Activated T-cell treated with anti-CD3 and anti-CD28 coated beads for 48 hours (primary cell): ENCODE measurements at regions not wholly inside any gene's neighbourhood (a gene's known extent, or its start where the extent isn't known, plus 50 kb on each side); places are given as distances from the start of the nearest gene placed in this dataset.

Experiments
- DNase-seq: peaks from one replicate; pipeline ENCODE4 v3.0.0-alpha.2; 2020; ENCODE audit warnings: low read depth

DNA sequence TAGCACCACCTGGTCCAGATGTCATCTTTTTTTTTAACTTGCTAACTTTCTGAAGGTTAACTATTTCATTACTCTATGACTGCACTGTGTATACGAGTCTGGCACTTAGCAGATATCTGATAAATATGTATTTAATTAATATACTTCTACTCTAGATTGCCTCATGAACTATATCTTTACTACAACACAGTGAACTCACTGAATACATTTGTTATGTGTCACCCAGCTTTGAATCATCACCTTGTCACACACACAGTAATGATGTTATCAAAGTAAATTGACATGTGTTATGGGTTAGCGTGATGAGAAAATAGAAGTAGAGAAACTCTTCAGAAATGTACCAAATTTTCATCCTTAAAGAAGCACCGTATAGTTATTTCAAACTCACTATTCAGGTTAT, 419.3 kb upstream of the ADGRL3 start:
- no peak for DNase-seq

DNA sequence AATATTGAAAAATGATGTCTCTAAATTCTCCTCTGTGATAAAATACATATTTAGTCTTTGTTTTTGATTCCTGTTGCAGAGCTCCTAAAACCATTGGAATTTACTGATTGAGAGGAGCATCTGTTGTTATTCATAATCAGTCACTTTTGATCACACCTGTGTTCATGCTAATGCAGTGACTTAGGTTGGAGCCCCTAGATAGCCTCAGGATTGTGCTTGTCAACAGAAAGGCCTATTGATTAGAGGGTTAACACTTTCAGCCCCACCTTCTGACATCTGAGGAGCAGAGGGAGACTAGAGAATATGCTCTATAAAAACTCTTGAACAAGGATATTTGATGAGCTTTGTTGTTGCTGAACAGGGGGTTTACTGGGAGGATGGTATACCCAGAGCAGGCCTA, 409.5 kb upstream of the ADGRL3 start:
- DNase-seq = no peak

DNA sequence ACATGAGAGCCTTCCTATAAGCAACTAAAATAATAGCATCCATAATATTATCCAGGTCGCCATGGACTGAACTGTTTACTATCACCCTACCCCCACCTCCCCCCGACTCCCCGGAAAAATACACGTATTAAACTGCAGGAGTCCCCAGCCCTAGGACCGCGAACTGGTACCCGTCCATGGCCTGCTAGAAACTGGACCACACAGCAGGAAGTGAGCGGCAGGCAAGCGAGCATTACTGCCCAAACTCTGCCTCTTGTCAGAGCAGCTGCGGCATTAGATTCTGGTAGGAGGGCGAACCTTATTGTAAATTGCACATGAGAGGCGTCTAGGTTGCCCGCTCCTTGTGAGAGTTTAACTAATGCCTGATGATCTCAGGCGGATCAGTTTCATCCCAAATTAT, 405.8 kb upstream of the ADGRL3 start:
- no peak for DNase-seq

DNA sequence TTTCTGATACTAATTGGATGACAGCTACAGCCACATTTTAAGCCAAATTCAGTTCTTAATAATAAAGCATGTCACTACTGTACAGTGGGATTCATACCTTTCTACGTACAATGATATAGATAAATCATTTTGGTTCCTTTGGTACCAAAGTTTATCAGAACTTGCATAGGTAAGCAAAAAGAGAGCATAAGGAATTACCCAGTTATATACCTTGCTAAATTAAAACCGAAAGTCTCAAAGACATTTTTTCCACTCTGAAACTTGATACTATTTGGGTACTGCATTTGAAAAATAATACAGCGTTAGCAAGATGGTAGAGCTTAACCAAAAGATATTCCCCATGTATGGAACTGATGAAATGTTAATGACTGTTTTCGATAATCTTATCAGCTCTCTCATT, 400.9 kb upstream of the ADGRL3 start:
- DNase-seq = no peak

DNA sequence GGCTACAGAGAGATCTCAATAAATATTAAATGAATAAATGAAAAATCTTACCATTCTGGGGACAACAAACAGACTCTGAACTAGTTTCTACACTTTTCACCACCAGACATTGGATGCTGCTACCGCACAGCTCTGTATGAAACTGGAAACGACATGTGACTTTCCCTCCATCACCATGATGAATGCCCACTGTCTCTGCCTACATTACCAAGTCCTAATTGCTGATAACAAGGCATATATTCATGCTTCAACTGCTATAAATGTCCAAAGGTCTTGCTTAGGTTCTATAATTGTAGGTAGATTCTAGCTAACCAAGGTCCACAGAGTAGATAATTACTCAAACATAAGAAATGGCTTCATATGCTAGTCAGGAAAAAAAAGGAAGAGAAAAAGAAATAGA, 399.4 kb upstream of the ADGRL3 start:
- DNase-seq = no peak

DNA sequence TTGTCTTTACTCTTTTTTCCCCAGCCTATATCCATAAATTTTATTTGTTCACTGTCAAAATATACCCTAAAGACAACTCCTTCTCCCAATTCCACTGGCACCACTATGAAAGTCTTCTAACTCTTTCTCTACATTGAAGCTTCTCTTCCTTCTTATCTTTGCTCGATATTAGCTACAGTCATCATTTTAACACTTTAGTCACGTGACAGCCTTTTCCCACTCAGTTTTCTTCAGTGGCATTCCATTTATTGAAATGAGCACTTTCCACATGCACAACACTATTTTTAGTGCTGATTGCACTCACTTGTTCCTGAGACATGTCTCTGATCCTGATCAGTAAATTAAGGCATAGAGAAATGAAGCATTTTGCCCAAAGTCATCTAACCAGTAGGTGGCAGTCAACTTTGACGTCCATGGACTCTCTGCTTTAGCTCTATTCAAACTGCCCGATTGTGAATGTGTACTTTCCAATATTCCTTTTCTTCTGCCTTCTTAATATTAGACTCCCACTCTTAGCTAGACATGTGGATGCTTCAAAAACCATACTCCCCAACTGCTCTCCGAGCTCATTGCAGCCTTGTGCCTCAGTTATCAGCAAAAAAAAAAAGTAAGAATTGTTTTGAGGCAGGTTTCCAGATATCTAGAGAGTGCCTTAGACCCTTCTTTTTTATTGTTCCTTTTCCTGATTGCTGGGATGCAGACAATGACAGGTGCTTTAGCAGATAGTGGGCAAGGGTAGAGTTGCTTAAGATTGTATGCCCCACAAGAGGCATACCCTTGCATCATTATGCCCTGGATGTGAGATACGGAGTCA, 394.4 kb upstream of the ADGRL3 start:
- no peak for DNase-seq

DNA sequence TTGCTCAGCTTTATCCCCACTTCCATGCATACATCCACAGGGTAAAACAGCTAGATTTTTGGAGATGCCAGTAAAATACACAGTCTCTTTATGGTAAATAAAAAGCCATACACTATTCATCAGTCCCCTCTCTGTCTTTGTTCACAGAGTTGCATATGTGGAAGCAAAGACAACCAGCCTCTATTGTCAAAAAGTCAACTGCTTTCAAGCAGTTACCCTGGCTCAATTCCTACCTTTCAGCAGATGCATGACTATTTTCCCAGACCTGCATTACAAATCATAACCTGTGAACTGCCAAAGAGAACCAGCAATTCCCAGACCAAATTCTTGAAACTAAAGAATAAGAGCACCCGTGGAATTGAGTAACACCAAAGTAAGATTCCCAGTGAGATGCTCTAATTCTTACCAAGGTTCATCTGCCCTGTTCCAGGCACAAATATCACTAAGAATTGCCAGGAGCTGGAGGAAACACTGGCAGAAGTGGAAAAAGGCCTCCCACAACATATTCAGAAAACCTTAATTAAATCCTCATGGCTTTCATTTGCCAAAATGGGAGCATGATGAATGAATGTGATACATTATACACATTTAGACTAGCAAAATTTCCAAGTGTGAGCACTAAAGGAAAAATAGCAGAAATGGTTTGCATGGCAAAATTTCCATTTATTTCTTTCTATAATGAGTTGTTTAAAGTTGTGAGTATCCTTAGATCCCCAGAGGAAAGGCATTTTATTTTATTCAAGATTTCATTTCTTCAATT, 391.2 kb upstream of the ADGRL3 start:
- DNase-seq = no peak

- DNase-seq = no peak
These were observed 390.7 kb upstream of the ADGRL3 start for GRCh38 chr4:60809486-60809800.

GRCh38 chr4:60812811-60813210, 387.3 kb upstream of the ADGRL3 start:
- no peak for DNase-seq

- DNase-seq = no peak
These were observed 385.6 kb upstream of the ADGRL3 start for GRCh38 chr4:60814549-60814948.

GRCh38 chr4:60817609-60818008, 382.5 kb upstream of the ADGRL3 start:
- DNase-seq = no peak

DNA sequence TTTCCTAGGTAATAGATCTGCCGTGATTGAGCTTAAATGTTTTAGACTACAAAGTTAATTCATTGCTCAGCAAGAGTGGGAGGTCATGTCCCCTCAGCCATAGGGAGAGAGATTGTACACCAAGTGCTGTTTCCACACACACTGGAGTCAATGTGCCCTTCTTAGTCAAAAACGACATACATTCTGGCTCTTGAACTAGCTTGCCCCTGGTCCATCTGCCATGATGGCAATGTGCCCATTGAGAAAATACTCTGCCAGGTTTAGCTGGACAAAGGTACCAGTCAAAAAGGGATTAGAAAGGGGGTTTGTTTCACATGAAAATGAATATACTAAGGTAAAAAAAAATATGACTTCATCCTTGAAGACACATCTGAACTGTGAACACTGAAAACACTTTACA, 377.1 kb upstream of the ADGRL3 start:
- DNase-seq = no peak

GRCh38 chr4:60840020-60840419, 360.1 kb upstream of the ADGRL3 start:
- DNase-seq = no peak

DNA sequence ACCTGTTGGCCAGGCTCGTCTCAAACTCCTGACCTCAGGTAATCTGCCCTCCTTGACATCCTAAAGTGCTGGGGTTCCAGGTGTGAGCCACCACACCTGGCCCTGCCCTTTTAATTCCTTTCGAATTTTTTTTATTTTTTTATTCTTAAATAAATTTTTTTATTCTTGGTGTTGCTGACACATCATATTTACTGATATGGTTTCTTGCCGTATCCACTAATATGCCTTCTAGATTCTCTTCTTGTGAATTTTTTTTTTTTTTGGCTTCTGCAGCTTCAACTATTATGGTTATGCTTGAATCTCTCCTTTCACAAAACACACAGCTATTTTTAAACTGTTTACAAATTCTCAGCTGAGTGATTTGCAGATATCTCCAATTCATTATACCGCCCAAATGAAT, 353.4 kb upstream of the ADGRL3 start:
- DNase-seq = no peak

- DNase-seq = no peak
These were observed 352.5 kb upstream of the ADGRL3 start for GRCh38 chr4:60847614-60848013.

DNA sequence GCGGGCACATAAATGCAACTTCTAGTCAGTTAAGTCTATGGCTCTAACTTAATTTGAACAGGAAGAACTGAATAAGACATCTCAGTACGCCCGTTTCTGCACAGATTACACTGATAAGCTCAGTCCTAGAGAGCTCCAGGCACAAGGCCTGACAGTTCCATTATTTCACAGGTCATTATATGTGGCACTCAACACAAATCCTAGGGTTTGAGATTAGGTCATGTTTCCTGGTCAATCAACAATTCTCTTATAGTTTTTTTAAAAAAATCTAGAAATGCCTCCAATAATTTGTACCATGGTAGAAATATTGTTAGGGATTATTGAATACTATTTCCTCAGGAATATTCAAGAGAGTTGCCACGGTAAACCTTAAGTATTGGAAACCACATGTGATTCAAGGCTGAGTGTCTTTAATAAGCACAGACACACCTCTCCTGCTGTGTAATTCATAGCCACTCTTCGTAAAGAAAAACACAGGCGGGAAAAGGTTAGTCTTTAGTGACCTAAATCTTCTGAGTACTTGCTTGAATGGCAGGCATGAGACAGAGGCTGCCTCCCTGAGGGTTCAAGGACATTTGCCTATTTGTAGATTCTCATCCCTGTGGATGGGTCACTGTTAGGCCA, 342.9 kb upstream of the ADGRL3 start:
- no peak for DNase-seq

GRCh38 chr4:60863442-60863841, 336.7 kb upstream of the ADGRL3 start:
- DNase-seq = no peak

DNA sequence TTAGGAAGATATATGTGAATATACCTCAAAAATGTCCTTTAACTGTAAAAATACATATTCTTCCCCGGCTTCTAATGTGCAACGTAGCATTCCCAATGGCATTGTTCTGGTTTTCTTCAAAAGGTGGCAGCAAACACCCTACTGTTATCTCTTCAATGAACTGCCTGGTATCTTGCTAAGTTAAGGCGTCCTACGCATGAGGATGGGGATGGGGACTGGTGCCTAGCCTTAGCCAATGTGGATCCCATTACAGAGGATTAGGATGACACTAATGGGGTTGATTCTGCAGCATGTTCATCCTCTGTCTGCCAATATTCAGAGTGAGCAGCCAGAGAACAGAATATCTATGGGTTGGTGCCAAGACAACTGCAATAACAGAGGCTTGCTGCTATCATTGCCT, 334.9 kb upstream of the ADGRL3 start:
- no peak for DNase-seq

GRCh38 chr4:60868232-60868960, 331.7 kb upstream of the ADGRL3 start:
- DNase-seq = no peak

- no peak for DNase-seq
These were observed 320.9 kb upstream of the ADGRL3 start for GRCh38 chr4:60879135-60879701.

GRCh38 chr4:60884587-60884986, 315.5 kb upstream of the ADGRL3 start:
- DNase-seq = no peak

GRCh38 chr4:60885011-60885410, 315.1 kb upstream of the ADGRL3 start:
- no peak for DNase-seq
